HG03571 (cell line): ENCODE measurements at regions not wholly inside any gene's neighbourhood (a gene's known extent, or its start where the extent isn't known, plus 50 kb on each side); places are given as distances from the start of the nearest gene placed in this dataset.
"Not testable (repeated sequence)": the region's sequence is repeated elsewhere in the genome, so short reads cannot be mapped to it uniquely, and the experiment has no call there.

Experiments used
- ATAC-seq: cut with Tn5 transposase; IDR thresholded peaks from one replicate; pipeline ENCODE4 v1.9.1; 2021; ENCODE audit not compliant: unreplicated experiment

- ATAC-seq: no peak
Observed at GRCh38 chr4:53886090-53886489, 178.3 kb downstream of the CHIC2 start.

GRCh38 chr4:53885668-53886067 lies 178.7 kb downstream of the CHIC2 start:
- no peak for ATAC-seq

GRCh38 chr4:53877096-53877495 lies 187.3 kb downstream of the CHIC2 start:
- ATAC-seq: not testable (repeated sequence)

DNA sequence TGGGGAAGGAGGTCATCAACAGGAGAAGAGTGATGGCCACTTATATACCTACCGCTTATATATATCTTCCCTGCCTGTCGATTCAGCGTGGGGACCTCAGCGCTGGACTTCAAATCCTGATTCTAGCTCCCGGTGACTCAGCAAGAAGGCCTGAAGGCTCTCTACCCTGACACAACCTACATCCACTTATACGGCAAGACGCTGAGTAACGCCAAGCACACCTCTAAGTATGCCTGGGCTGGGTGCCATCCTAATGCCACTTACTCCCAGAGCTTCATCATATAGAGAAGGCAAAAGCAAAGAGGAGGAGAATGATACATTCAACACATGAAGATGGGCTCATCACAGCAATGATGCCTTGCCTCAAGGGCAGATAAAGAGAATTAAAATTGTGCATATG lies 198.3 kb downstream of the CHIC2 start:
- no peak for ATAC-seq

- ATAC-seq: no peak
Observed at GRCh38 chr4:53865054-53865453, 199.4 kb downstream of the CHIC2 start.

DNA sequence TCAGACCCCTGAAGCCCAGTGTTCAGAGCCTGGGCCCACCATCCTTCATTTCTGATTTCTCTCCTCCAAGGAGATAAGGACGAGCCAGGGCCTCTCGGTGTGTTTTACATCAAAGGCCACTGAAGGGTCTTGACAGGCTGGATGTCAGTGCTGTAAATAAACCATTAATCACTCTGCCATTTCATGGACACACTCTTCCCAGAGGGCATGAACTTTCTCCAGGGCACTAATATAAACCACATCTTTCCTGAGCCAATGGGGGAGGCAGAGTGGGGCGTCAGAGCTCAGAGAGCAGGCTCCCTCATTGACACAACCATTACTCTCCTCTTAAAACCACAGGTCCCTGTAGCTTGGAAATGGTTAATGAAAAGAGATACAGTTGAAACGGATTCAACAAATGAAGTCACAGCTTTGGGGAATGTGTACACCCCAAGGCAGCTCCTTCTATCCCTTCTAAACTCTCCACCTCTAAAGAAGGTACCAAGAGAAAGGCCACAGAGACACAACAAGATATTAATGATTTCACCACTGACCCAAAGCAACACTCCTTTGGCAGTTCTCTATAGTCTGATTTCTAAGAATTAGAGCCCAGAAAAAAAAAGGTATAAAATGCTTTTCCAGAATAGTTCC lies 200.6 kb downstream of the CHIC2 start:
- ATAC-seq: no peak

DNA sequence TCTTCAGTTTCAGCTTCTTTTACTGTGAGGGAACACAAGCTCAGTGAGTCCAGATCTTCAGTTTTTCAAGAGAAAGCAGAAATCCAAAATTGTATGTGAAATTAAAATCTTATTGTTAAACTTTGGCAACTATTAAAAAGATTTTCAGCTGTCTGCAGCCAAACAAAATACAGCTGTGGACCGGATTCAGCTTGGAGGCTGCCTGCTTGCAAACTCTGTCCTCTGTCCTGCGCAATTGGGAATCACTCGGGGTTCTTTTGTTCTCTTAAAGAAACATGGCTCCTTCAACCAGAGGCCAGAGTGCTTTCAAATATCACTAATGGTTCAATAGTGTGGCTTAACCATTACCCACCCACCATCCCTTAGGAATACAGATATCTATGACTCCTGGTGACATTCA lies 201.2 kb downstream of the CHIC2 start:
- ATAC-seq: no peak

DNA sequence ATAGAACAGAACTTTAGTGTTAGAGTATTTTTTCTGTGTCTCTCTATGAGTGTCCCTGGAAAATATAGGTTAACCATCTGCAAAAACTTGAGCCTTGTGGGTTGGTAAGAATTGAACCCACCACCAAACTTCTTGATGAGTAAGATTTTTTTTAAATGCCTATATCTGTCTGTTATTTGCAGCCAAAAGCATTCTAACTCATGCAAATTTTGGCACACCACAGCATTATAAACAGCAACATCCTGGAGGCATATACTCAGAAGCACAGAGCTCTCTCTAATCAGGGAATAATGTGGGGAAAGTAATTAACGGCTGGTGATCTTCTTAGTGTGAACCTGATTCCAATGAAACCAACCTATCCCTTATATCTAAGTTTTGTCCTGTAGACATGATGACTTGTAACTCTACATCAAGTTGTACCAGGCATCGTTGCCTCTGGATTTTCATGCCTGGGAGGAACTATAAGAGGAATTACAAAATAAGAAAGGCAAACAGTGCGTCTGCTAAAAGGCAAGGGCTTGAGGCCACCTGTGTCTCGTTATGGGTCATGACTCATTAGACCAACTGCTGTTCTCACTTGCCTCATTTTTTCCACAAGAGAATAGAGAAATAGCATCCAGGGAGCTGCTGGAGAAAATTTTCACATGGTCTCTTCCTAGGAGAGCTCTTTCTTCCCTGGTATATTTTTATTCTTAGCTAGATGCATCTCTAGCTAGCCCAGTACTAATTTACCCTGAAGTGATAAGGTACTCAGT lies 202.4 kb downstream of the CHIC2 start:
- no peak for ATAC-seq

GRCh38 chr4:53859305-53859704 lies 205.1 kb downstream of the CHIC2 start:
- ATAC-seq: no peak

- no peak for ATAC-seq
Observed at GRCh38 chr4:53858744-53859143, 205.7 kb downstream of the CHIC2 start.

DNA sequence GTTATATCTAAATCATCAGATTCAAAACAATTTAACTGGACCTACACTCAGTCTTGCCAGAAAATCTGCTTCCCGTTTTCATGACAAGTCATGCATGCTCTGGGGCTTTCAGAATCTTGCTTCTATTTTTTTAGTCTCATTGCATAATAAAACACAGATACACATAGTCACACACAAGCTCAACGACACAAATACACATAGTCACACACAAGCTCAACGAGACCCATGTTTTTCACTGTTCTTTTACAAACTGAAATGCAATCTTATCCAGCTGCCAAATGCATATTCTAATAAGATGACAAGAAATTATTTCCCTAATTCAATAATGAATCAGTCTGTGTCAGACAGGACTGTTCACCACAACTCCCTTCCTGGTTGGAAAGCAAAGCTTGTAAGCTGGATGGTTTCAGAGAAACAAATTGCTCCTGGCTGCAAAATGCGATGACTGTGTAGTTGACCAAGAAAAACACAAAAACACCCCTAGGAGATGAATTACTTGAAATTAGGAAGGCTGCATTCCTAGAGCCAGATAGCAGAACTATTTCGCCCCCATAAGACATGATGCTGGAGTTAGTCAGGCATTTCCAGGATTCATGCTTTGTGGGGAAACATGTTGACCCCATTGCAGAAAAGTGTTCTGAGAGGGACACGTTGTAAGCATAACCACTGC lies 208.7 kb downstream of the CHIC2 start:
- no peak for ATAC-seq

DNA sequence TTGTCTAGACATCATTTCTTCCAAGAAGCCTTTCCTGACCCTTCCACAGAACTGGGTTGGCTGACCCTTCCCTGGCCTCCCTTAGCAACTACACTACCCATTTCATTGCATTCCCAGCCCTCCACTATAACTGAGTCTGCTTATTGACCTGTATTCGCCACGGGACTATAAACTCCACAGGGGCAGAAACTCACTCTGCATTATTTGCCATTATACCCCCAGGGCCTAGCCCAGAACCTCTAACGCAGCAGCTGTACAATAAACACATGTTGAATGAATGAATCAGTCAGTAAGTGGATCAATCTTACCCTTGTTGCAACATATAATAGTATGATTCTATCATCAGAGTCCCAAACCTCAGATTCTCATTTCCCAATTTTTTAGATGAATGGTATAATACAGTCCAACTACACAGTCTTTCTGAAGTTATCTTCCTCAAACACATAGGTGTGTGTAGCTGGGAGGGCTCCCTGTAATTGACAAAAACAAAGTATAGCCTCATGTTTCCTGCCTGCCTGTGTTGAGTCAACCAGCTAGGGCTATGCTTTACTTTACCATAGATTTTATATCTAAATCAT lies 209.3 kb downstream of the CHIC2 start:
- no peak for ATAC-seq

- no peak for ATAC-seq
Observed at GRCh38 chr4:53852343-53852742, 212.1 kb downstream of the CHIC2 start.

DNA sequence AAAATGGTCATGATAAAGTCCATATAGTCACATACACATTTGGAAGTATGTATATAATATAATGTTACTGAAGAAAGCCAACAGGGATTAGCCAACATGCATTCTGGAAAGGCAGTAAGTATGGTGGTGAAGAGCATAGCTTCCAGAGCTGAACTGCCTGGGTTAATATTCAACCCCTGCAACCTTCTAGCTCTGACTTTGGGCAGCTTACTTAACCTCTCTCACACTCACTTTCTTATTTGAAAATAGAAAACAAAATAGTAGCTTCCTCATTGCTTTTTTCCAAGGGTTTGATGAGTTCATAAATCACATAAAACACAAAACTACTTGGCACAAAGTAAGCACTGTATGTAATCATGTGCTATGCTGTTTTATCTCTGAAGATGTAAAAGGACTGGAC lies 216.4 kb downstream of the CHIC2 start:
- ATAC-seq: no peak

DNA sequence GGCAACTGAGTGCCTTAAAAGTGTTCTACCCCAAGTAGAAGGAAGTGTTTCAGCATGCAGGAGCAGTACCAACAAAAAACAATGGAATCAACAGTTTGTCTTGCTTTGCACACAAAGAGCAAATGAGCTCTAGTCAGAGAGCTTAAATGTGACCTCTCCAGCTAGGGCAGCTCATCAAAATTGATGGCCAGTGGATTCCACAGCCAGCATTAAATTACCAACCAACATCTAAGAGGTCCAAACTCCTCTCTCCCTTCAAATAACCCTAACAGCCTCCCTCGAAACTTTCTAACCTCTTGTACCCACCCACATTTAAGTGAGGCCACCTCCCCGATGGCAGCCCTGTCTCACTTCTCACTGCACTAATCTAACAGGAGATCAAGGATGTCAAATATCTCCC lies 219.9 kb downstream of the CHIC2 start:
- ATAC-seq: no peak

- ATAC-seq: no peak
Observed at GRCh38 chr4:53844133-53844532, 220.3 kb downstream of the CHIC2 start.

GRCh38 chr4:53841711-53842110 lies 222.7 kb downstream of the CHIC2 start:
- no peak for ATAC-seq

- no peak for ATAC-seq
Observed at GRCh38 chr4:53840643-53841042, 223.8 kb downstream of the CHIC2 start.

DNA sequence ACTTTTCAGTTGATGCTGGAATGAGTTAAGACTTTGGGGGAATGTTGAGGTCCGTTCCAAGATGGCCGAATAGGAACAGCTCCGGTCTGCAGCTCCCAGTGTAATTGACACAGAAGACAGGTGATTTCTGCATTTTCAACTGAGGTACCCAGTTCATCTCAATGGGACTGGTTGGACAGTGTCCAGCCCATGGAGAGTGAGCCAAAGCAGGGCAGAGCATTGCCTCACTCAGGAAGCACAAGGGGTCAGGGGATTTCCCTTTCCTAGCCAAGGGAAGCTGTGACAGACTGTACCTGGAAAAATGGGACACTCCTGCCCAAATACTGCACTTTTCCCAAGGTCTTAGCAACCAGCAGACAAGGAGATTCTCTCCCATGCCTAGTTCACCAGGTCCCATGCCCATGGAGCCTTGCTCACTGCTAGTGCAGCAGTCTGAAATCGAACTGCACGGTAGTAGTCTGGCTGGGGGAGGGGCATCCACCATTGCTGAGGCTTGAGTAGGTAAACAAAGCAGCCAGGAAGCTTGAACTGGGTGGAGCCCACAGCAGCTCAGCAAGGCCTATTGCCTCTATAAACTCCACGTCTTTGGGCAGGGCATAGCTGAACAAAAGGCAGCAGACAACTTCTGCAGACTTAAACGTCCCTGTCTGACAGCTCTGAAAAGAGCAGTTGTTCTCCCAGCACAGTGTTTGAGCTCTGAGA lies 231.0 kb downstream of the CHIC2 start:
- not testable (repeated sequence) for ATAC-seq

DNA sequence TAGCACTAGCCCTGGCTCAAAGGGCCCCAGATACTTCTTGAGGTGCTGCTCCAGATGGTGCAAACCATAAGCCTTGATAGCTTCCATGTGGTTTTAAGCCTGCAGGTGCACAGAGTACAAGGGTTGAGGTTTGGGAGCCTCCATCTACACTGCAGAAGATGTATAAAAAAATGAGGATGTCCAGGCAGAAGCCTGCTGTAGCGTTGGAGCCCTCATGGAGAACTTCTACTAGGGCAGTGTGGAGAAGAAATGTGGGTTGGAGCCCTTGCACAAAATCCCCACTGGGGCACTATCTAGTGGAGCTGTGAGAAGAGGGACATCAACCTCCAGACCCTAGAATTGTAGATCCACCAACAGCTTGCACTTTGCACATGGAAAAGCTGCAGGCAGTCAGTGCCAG lies 231.9 kb downstream of the CHIC2 start:
- ATAC-seq: no peak

DNA sequence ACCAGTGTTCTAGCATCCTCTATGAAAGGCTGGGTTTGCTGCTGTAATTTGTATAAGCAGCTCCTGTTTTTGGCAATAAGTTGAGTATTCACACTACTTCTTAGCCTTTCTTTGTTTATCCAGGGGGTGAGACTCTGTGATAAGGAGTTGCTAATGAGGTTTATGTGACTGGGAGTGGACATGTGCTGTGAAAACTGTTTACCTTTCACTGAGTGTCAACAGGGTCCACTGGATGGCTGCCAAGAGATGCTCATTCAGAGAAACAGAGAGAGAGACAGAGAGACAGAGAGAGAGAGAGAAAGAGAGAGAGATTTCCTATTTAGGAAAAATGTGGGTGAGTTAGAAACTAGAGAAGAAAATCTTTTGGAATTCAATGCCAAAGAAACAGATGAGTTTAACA lies 233.9 kb downstream of the CHIC2 start:
- no peak for ATAC-seq
